NCI-H1048 (cell line): ENCODE measurements at regions not wholly inside any gene's neighbourhood (a gene's known extent, or its start where the extent isn't known, plus 50 kb on each side); places are given as distances from the start of the nearest gene placed in this dataset.

Source experiments
- DNase-seq: peaks from one replicate; lab custom pipeline; 2025; lab: John Stamatoyannopoulos, UW

DNA sequence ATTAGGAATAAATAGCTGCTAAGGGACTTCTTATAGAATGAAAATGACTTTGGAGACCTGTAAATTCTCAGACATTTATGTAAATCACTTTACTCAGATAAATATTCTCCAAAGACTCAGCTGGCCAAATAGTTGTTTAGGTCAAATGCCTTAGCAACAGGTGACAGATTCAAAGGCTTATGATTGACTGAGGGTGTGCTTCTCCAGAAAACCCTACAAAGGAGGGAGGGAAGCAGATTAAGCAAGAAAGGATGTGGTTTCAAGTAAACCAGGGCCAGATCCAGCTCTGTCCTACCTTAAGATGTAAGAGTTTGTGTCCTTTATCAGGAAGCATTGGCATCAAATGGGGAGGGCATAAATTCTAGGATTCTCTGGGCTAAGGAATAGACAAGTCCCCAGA is 433.0 kb downstream of the TLE1 start:
- DNase-seq: no peak

- no peak for DNase-seq
Measured at GRCh38 chr9:81250606-81251005, 438.7 kb downstream of the TLE1 start.

GRCh38 chr9:81250041-81250440 is 439.3 kb downstream of the TLE1 start:
- DNase-seq: no peak

- DNase-seq: no peak
Measured at GRCh38 chr9:81245254-81245956, 443.9 kb downstream of the TLE1 start.

DNA sequence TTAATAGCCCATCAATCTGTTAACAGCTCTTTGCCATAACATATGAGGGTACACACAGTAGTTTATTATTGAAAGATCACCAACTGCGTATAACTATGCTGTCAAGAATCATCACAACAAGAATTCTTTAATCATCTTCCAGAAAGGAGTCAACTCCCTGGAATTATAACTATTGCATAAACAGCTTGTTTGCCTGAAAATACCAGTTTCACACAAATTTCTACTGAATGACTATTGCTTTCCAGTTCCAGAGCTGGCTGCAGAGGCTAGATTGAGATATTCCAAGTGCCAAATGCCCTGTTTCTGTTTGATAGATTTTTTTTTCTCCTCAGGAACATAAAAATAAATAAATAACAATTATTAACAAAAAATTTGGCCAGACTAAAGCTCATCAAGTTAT is 444.7 kb downstream of the TLE1 start:
- no peak for DNase-seq

- no peak for DNase-seq
Measured at GRCh38 chr9:81242866-81243265, 446.5 kb downstream of the TLE1 start.

- DNase-seq: no peak
Measured at GRCh38 chr9:81239388-81239787, 450.0 kb downstream of the TLE1 start.

GRCh38 chr9:81237565-81238231 is 451.6 kb downstream of the TLE1 start:
- no peak for DNase-seq

- no peak for DNase-seq
Measured at GRCh38 chr9:81234924-81235610, 454.3 kb downstream of the TLE1 start.

- no peak for DNase-seq
Measured at GRCh38 chr9:81231011-81231410, 458.3 kb downstream of the TLE1 start.

- no peak for DNase-seq
Measured at GRCh38 chr9:81227507-81228245, 461.7 kb downstream of the TLE1 start.

- DNase-seq: no peak
Measured at GRCh38 chr9:81225596-81225995, 463.8 kb downstream of the TLE1 start.

DNA sequence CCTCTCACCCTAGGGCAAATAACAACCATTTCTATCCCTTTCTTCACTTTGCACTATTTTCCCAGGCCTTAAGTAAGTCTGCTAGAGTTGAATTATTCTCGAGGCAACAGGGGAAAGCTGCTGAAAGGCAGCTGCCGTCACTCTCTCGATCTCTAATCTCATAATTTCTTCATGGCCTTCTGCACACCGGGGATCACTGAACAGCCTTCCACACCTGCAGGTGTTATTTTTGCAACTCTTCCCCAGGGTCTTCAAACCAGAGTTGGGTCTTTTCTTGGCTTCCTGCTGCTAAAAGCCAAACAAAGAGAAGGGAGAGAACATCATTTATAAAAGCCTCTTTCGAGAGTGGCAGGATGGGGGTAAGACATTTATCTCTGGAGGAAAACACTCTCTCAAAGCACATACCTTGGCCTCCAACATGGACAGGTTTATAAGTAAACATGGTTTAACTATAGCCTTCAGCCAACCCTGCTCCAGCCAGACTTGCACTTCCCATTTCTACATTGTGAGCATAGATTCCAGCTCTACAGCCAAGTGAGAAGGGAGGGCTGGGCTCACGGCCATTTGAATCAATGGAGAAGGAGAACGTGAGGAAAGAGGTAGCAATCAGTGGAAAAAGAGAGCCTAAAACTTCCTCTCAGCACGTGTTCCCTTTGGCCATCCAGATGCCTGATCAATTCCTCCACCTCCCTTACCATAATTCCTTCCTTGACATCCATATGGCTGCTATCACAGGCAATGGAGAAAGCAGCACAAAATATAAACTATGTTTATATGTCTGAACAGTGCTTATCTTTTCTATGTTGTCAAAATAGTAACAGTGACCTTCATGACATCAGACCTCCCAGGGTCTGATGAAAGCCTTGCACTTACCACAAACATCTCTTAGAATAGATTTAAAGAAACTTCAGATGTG is 464.9 kb downstream of the TLE1 start:
- DNase-seq: no peak

- no peak for DNase-seq
Measured at GRCh38 chr9:81214975-81215374, 474.4 kb downstream of the TLE1 start.

- no peak for DNase-seq
Measured at GRCh38 chr9:81213456-81213855, 475.9 kb downstream of the TLE1 start.

GRCh38 chr9:81211741-81212140 is 477.6 kb downstream of the TLE1 start:
- DNase-seq: no peak

GRCh38 chr9:81207651-81208050 is 481.7 kb downstream of the TLE1 start:
- no peak for DNase-seq

- no peak for DNase-seq
Measured at GRCh38 chr9:81202292-81202691, 487.1 kb downstream of the TLE1 start.

DNA sequence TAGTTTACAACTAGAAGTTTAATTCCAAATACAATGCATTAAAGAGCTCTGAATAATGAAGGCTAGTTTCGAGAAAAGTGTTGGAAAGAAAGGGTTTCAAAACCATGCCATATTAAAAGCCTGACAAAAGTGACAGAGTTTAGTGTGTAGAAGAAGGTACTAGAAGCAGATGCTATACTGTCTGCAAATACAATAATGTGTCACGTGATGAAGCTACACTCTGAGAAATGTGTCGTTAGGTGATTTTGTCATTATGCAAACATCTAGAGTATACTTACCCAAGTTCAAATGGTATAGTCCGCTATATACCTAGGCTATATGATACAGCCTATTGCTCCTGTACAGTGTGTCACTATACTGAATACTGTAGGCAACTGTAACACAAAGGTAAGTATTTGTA is 494.1 kb downstream of the TLE1 start:
- DNase-seq: no peak

DNA sequence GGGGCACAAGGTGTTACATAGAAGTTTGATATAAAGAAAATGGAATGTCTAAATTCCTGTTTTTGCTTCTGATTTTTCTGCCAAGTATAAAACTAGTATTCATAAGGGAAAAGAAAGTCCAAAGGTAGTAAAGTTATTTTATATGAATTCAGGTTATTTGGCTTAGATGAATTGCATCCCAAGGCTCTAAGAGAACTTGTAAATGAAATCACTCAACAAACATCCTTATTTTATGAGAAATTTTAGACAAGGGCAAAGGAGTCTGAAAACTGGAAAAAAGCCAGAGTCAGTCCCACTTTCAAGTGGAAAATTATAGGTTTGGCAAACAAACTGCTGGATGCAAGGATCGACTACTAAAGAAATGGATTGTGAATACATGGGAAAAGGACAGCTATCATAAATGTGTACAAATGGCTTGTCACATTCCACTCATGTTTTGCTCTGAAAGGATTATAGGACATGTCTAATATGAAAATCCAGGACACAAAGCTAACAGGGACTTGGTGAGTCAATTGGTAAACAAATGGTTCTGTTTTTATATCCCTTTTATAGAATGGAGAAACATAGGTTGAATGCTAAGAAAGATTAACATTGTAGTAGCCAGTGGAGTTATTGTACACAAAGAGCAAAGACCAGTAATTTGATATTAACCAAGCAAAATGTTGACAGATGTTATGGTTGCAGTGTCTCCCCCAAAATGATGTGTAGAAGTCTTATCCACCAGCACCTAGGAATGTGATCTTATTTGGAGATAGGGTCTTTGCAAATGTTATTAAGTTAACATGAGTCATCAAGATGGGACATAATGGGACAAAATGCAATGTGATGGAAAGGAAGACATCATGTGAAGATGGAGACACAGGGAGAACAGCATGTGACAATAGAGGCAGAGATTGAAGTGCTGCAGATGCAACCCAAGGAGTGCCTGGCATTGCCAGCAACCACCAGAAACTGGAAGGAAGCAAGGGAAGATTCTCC is 495.7 kb downstream of the TLE1 start:
- DNase-seq: no peak
